Gastrocnemius medialis (tissue), 4 donors: ENCODE measurements at regions not wholly inside any gene's neighbourhood (a gene's known extent, or its start where the extent isn't known, plus 50 kb on each side); places are given as distances from the start of the nearest gene placed in this dataset.
"Not testable (repeated sequence)": the region's sequence is repeated elsewhere in the genome, so short reads cannot be mapped to it uniquely, and the experiment has no call there.

Source experiments
- ATAC-seq, 2 donors: fragments of 150-250 bp; one replicate each; pipeline ENCODE4 v1.9.1; 2016
- DNase-seq, 2 donors: peaks; one replicate each; pipeline ENCODE4 v3.0.0-alpha.2; 2019
- H3K27ac ChIP-seq, 4 donors: fragments of 200-600 bp; sonication (generic); 1 replicate in 1 of 4; 2 replicates in 3 of 4; pipeline ENCODE4 v1.5.1; 2016 to 2018; ENCODE audit warnings: mild to moderate bottlenecking in 2 of 4, moderate library complexity in 1 of 4
- H3K27me3 ChIP-seq, 3 donors: fragments of 200-600 bp; sonication (generic) in 2 of 3; 1 replicate in 1 of 3; 2 replicates in 2 of 3; pipeline versions ENCODE4 v1.5.1 to v1.6.0; 2016 to 2019; ENCODE audit warnings: mild to moderate bottlenecking in 1 of 3, moderate library complexity in 1 of 3
- H3K36me3 ChIP-seq, 2 donors: fragments of 200-600 bp; sonication (generic) in 1 of 2; one replicate each; pipeline ENCODE4 v1.5.1; 2017 to 2018
- H3K4me1 ChIP-seq, 2 donors: fragments of 200-600 bp; sonication (generic) in 1 of 2; one replicate each; pipeline ENCODE4 v1.5.1; 2016 to 2017; ENCODE audit warnings: mild to moderate bottlenecking in 2 of 2
- H3K4me3 ChIP-seq, 4 donors: fragments of 200-600 bp; sonication (generic) in 3 of 4; 1 replicate in 1 of 4; 2 replicates in 3 of 4; pipeline ENCODE4 v1.5.1; 2016 to 2019; ENCODE audit warnings: mild to moderate bottlenecking in 2 of 4
- H3K9me3 ChIP-seq, 3 donors: fragments of 200-600 bp; sonication (generic) in 2 of 3; 1 replicate in 1 of 3; 2 replicates in 2 of 3; pipeline ENCODE4 v1.5.1; 2016 to 2019
- POLR2A ChIP-seq, 2 donors: fragments of 450-650 bp; IDR thresholded peaks; one replicate each; pipeline ENCODE4 v1.6.1; 2017; ENCODE audit warnings: antibody characterized with exemption in 2 of 2, mild to moderate bottlenecking in 2 of 2, moderate library complexity in 2 of 2
- in situ Hi-C, 4 donors: fragments of 200-750 bp; cut with MboI; loops; one replicate each; pipeline versions ENCODE4 v1.15.0 to v1.8.0; 2017; ENCODE audit warnings: low sequenced_read_pairs in 4 of 4
- intact Hi-C: fragments of 100-400 bp; cut with DNase I; formaldehyde crosslinking; loops from one replicate; pipeline ENCODE4 v1.15.1; 2023; ENCODE audit warnings: low total_unique reads
- TF ChIP-seq, protein P1 (sequence below), 5 experiments: fragments of 450-650 bp in 3 of 5; fragments of 200-600 bp in 2 of 5; sonication (generic) in 2 of 5; IDR thresholded peaks in 4 of 5; conservative IDR thresholded peaks in 1 of 5; 1 replicate in 4 of 5; 2 replicates in 1 of 5; pipeline ENCODE4 v1.5.1; 2016 to 2019; ENCODE audit warnings: antibody characterized with exemption in 5 of 5, mild to moderate bottlenecking in 3 of 5, moderate library complexity in 3 of 5

GRCh38 chr2:225763711-225764110 lies 364.2 kb downstream of the NYAP2 start:
- Histone ChIP-seq H3K27me3 (no peaks in the 10 kb centered on the region), H3K9me3 (no peaks in the 10 kb centered on the region), H3K36me3 (no peaks in the 10 kb centered on the region), H3K4me3 (no peak overlapping the region), H3K27ac (no peak overlapping the region), H3K4me1 (no peaks in the 10 kb centered on the region)
- in situ Hi-C loops (no loop called here), intact Hi-C loops (no loop called here)
- DNase-seq = no peak
- ATAC-seq = no peak
- TF ChIP-seq, protein P1, sequence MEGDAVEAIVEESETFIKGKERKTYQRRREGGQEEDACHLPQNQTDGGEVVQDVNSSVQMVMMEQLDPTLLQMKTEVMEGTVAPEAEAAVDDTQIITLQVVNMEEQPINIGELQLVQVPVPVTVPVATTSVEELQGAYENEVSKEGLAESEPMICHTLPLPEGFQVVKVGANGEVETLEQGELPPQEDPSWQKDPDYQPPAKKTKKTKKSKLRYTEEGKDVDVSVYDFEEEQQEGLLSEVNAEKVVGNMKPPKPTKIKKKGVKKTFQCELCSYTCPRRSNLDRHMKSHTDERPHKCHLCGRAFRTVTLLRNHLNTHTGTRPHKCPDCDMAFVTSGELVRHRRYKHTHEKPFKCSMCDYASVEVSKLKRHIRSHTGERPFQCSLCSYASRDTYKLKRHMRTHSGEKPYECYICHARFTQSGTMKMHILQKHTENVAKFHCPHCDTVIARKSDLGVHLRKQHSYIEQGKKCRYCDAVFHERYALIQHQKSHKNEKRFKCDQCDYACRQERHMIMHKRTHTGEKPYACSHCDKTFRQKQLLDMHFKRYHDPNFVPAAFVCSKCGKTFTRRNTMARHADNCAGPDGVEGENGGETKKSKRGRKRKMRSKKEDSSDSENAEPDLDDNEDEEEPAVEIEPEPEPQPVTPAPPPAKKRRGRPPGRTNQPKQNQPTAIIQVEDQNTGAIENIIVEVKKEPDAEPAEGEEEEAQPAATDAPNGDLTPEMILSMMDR (IDR thresholded peaks at IDR 0.05 in 4 of 5, conservative IDR thresholded peaks at IDR 0.05 in 1 of 5) = no peak
- no peak for TF ChIP-seq POLR2A (IDR thresholded peaks at IDR 0.05)

DNA sequence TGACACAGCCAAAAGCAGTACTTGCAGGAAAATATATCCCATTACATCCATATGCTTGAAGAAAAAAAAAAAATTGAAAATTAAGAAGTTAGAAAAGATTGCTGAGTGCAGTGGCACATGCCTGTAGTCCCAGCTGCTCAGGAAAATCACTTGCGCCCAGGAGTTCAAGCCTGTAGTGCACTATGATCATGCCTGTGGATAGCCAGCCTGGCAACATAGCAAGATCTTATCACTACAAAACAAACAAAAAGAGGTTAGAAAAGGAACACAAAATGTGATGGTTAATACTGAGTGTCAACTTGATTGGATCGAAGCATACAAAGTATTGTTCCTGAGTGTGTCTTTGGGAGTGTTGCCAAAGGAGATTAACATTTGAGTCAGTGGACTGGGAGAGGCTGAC lies 361.9 kb downstream of the NYAP2 start:
- H3K27me3 ChIP-seq = no peaks in the 10 kb centered on the region
- TF ChIP-seq, protein P1 (IDR thresholded peaks at IDR 0.05 in 4 of 5, conservative IDR thresholded peaks at IDR 0.05 in 1 of 5) = no peak
- no peak for TF ChIP-seq POLR2A (IDR thresholded peaks at IDR 0.05)
- DNase-seq (no peak), ATAC-seq (no peak)
- in situ Hi-C loops (no loop called here), intact Hi-C loops (no loop called here)
- no peaks in the 10 kb centered on the region for H3K4me1 ChIP-seq
- no peak overlapping the region for H3K4me3 ChIP-seq
- H3K27ac ChIP-seq = no peak overlapping the region
- H3K9me3 ChIP-seq = no peaks in the 10 kb centered on the region
- H3K36me3 ChIP-seq = no peaks in the 10 kb centered on the region

- no peak for DNase-seq
- no peak overlapping the region for H3K27ac ChIP-seq
- no peaks in the 10 kb centered on the region for H3K9me3 ChIP-seq
- in situ Hi-C loops (no loop called here), intact Hi-C loops (no loop called here)
- no peak overlapping the region for H3K4me3 ChIP-seq
- ATAC-seq = no peak
- H3K4me1 ChIP-seq = no peaks in the 10 kb centered on the region
- TF ChIP-seq, protein P1 (IDR thresholded peaks at IDR 0.05 in 4 of 5, conservative IDR thresholded peaks at IDR 0.05 in 1 of 5) = no peak
- TF ChIP-seq POLR2A (IDR thresholded peaks at IDR 0.05) = no peak
- H3K27me3 ChIP-seq = no peaks in the 10 kb centered on the region
- no peaks in the 10 kb centered on the region for H3K36me3 ChIP-seq
Observed at GRCh38 chr2:225757248-225757647, 357.7 kb downstream of the NYAP2 start.

- TF ChIP-seq, protein P1 (IDR thresholded peaks at IDR 0.05 in 4 of 5, conservative IDR thresholded peaks at IDR 0.05 in 1 of 5) = no peak
- no peak for TF ChIP-seq POLR2A (IDR thresholded peaks at IDR 0.05)
Observed at GRCh38 chr2:225756198-225756597, 356.7 kb downstream of the NYAP2 start.

DNA sequence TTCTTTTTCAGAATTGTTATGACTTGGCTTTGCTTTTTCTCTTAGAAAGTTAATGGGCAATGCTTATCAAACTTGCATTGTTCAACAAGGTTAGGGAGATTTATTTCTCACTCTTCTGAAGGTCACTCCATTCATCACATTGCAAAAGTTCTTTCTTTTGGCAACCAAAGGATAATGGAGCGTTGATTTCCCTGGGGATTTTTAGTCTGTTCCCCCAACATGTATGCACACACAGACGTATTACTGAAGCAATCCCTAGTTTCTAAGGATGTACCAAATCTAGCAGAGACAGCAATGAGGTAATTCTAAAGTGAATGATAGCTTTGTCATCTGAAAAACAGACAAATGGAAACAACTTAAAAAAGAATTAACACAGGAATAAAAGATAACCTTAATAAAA lies 349.1 kb downstream of the NYAP2 start:
- Histone ChIP-seq H3K9me3 (no peaks in the 10 kb centered on the region), H3K27ac (no peak overlapping the region), H3K27me3 (no peaks in the 10 kb centered on the region), H3K4me3 (no peak overlapping the region), H3K36me3 (no peaks in the 10 kb centered on the region), H3K4me1 (no peaks in the 10 kb centered on the region)
- TF ChIP-seq POLR2A (IDR thresholded peaks at IDR 0.05) = no peak
- intact Hi-C loops (no loop called here), in situ Hi-C loops (no loop called here)
- DNase-seq (no peak), ATAC-seq (no peak)

More at GRCh38 chr2:225756198-225756597, 356.7 kb downstream of the NYAP2 start:
- H3K9me3 ChIP-seq = no peaks in the 10 kb centered on the region
- no peak overlapping the region for H3K4me3 ChIP-seq
- in situ Hi-C loops = no loop called here
- no peaks in the 10 kb centered on the region for H3K36me3 ChIP-seq
- H3K4me1 ChIP-seq = no peaks in the 10 kb centered on the region
- H3K27ac ChIP-seq = no peak overlapping the region
- no peak for ATAC-seq
- no peaks in the 10 kb centered on the region for H3K27me3 ChIP-seq
- intact Hi-C loops = no loop called here
- no peak for DNase-seq

- intact Hi-C loops, H3K27me3 ChIP-seq, DNase-seq, H3K9me3 ChIP-seq, H3K36me3 ChIP-seq, in situ Hi-C loops, H3K27ac ChIP-seq, H3K4me3 ChIP-seq, ATAC-seq, H3K4me1 ChIP-seq: not testable (repeated sequence)
Observed at GRCh38 chr2:225743996-225744395, 344.5 kb downstream of the NYAP2 start.
